M059J (cell line): ENCODE measurements at regions not wholly inside any gene's neighbourhood (a gene's known extent, or its start where the extent isn't known, plus 50 kb on each side); places are given as distances from the start of the nearest gene placed in this dataset.
"Not testable (repeated sequence)": the region's sequence is repeated elsewhere in the genome, so short reads cannot be mapped to it uniquely, and the experiment has no call there.

Experiments used
- DNase-seq: peaks from one replicate; pipeline ENCODE4 v3.0.0-alpha.2; 2012; ENCODE audit warnings: low read depth

- DNase-seq = no peak
These were observed 258.2 kb upstream of the IRS2 start for GRCh38 chr13:110044551-110045111.

DNA sequence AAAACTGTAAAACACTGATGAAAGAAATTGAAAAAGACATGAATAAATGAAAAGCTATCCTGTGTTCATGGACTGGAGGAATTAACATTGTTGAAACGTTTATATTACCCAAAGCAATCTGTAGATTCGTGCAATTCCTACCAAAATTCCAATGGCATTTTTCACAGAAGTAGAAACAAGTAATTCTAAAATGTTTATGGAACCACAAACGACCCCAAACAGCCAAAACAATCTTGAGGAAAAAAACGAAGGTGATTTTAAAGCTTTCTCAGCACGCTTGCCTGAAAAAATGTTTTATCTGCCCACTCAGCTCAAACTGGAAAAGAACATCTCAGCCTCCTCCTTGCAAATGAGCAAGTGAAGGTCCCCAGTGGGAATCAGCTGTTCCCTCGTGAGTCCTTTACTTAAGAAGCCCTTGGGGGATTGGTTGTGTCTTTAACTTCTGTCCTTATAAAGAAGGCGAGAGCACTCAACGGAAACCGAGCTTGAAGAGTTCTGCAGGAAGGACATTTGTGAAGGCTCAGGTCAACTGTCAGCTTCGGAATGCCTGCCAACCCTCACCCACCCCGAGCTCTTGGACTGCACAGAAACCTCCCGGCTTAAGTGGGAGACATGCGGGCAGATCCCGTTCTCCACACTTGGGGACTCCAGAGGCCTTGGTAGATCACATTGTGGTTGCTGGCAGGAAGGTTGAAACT lies 256.0 kb upstream of the IRS2 start:
- DNase-seq = peak; percentile 10

DNA sequence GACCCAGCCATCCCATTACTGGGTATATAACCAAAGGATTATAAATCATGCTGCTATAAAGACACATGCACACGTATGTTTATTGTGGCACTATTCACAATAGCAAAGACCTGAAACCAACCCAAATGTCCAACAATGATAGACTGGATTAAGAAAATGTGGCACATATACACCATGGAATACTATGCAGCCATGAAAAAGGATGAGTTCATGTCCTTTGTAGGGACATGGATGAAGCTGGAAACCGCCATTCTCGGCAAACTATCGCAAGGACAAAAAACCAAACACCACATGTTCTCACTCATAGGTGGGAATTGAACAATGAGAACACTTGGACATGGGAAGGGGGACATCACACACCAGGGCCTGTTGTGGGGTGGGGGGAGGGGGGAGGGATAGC lies 255.3 kb upstream of the IRS2 start:
- DNase-seq = not testable (repeated sequence)

DNA sequence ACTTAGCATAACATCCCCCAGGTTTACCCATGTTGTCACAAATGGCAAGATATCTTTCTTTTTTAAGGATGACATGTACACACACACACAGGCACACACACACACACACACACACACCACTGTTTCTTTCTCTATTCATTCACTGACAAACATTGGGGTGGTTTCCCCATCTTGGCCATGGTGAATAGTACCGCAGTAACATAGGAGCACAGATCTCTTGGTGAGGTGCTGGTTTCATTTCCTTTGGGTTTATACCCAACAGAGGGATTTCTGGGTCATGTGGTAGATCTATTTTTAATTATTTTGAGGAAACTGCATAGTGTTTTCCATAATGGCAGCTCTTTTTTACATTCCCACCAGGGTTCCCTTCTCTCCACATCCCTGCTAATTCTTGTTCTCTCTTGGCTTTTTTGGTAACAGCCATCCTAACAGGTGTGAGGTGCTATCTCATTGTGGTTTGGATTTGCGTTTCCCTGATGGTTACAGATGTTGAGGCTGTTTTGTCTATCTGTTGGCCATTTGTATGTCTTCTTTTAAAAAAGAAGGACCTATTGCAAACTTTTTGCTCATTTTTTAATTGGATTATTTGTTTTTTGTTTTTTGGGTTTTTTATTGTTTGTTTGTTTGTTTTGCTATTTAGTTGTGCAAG lies 251.7 kb upstream of the IRS2 start:
- no peak for DNase-seq

- no peak for DNase-seq
These were observed 249.7 kb upstream of the IRS2 start for GRCh38 chr13:110036060-110036459.

GRCh38 chr13:110034031-110034549 lies 247.7 kb upstream of the IRS2 start:
- no peak for DNase-seq

DNA sequence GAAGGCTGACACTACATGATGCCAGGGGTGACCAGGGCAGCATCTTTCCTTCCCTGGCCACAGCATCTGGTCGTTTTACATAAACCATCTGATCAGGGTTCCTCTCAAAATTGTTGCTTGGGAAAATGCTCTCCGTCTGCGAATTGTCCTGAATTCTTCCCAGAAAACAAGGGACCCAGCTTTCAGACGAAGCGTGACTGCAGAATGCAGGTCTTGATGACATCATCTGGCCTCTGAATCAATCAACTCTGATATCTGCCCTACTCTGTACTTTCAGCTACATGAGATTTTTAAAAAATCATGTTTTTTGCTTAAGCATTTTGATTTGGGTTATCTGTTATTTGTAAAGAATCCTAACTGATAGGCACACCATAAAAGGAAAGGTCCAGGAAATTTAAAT lies 246.6 kb upstream of the IRS2 start:
- DNase-seq = no peak

DNA sequence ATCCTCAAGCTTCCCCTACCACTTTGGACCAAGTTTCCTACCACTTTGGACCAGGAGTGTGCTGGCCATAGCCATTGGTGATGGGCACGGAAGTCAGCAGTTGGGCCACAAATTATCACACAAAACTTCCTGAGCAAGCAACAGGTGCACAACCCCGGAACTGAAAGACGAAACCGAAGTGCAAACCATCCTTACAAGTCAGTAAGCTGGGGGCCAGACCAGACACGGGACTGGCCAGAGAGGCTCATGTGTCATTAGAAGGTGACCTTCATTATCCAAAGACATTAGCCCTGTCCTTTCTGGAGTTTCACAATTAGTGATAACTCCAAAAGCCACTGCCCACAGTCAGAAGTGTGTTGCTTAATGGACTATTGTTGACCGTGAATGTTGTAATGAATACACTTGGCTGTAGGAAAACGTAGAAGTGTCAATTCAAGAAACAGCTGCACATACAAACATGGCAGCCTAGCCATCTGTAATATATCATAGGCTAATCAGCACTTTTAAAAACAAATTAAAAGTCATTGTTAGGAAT lies 244.1 kb upstream of the IRS2 start:
- no peak for DNase-seq

DNA sequence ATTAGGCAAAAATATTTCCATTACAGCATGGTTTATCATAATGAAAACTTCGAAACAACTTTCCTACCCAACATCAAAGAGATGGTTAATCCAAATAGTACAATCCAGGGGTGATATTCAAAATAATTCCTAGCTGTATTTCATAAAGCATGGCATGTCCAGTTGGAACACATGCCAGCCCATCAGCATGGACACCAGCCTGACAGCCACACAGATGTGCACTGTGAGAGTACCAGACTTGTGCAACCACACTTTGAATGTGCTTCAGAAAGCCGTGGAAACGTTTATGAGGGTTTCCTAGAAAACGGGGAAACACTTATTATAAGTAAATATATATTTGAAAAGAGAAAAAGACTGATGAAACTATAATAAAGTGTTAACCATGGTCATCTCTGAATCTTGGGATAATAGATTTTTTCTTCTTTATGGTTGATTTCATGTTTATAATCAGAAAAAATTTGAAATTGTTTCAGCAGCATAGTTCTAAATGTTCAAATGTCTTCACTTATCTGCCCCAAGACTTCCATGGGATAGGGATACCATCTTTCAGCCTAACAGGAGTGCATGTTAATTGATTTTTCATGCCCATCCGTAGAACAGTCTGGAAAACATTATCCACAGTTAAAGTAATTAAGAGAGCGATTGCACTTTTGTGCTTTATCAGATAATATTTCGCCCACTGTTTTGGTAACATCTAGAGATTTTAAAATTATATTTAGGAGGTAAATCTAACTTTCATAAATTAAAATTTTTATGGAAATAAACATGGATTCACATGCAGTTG lies 242.6 kb upstream of the IRS2 start:
- DNase-seq = no peak

- no peak for DNase-seq
These were observed 241.9 kb upstream of the IRS2 start for GRCh38 chr13:110028311-110028710.

GRCh38 chr13:110027470-110028240 lies 241.3 kb upstream of the IRS2 start:
- DNase-seq = no peak

GRCh38 chr13:110024645-110024980 lies 238.2 kb upstream of the IRS2 start:
- no peak for DNase-seq

DNA sequence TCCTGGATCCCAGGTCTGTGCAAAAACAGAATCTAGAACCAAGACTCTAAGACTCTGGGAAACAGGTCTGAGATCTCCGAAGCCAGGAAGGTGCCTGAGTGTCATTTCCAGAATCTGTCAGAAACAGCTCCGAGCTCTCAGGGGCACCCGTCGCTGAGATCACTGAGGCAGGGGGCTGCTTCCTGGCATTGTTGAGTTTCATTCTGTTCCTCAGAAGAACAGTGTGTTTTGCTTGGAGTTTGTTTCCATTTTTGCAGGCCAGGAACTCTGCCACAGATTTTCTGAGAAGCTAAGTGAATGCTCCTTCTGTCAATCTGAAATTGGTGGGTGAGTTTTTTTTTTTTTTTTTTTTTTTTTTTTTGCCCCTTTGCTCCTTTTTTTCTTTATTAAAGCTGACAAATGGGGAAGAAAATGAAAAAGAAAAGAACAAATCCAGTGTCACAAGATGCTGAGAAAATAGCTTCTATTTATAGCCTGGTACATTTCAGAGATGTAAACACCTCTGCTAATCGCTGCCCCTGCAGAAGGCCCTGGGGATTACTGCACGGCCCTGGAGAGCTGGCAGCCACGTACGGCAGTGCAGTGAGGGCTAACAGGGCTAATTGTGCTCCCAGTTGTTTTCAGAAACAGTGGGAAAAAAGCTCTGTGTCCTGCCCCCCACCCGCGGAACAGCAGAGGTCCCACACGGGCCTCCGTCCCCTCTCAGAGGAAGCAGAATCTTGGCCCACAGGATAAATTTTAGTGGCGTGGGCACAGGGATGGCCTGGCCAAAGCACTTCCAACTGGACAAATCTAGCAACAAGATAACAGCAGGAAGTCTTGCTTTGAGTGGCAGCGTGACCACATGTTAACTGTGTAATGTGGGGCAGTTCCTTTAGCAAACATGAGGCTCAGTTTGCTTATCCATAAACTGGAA lies 237.6 kb upstream of the IRS2 start:
- DNase-seq = no peak

DNA sequence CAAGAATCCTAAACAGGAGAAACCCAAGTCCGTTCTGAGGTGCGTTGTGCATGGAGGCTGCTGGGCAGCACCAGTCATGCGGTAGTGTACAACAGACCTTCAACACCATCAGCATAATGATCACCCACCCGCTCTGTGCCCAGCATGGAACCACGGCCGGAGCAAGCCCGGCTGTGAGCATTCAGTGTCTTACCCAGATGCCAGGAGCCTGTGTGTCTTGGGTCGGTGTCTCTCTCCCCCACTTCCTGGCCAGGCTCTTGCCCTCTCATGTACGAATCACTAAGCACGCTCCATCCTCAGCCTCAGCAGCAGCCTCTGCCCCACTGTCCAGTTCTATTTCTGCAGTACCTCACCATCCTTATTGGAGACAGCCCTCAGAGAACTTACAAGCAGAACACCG lies 231.6 kb upstream of the IRS2 start:
- DNase-seq = peak; percentile 39

- peak; percentile 93 for DNase-seq
These were observed 231.0 kb upstream of the IRS2 start for GRCh38 chr13:110017379-110017778.

GRCh38 chr13:110015253-110015652 lies 228.9 kb upstream of the IRS2 start:
- DNase-seq = peak; percentile 83

GRCh38 chr13:110014719-110015118 lies 228.3 kb upstream of the IRS2 start:
- DNase-seq = no peak

- peak; percentile 95 for DNase-seq
These were observed 225.8 kb upstream of the IRS2 start for GRCh38 chr13:110012102-110012739.

- no peak for DNase-seq
These were observed 224.2 kb upstream of the IRS2 start for GRCh38 chr13:110010404-110011138.
